ENCODE measurements at regions not wholly inside any gene's neighbourhood (a gene's known extent, or its start where the extent isn't known, plus 50 kb on each side); places are given as distances from the start of the nearest gene placed in this dataset.

DNA sequence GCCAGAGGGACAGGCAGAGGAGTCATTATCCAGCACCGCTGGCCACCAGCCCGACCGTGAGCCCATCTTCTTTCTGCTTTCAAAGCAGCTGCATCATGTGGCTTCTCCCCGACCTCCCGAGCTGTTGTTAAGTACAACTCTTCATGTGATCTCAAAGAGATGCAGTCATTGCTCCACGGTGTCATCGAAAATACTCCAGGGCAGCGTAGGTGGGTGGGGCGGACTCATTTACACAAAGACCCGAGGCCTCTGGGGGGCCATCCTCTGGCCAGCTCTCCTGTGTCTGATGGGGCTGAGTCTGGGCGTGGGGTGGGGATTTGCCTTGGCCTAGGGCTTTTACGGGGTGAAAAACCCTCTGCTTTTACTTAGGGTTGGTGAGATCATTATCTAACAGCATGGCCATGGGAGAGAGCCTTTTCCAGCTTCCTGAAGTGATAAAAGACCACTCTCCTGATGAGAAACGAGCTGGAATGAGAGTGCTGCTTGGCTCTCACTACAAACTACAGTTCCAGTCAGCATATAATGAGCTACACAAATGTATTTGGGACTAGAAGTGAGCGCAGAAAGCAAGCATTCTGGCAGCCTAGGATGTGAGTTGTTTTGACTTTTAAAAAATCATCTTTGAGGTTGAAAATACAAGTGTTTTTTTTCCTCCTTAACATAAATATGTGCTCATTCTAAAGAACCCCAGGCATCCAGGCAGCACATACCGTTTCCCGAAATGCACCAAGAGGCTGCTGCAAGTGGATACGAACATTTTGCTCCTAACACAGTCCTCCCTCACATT is 165.0 kb downstream of the RHOU start:
- TF ChIP-seq, protein P1, sequence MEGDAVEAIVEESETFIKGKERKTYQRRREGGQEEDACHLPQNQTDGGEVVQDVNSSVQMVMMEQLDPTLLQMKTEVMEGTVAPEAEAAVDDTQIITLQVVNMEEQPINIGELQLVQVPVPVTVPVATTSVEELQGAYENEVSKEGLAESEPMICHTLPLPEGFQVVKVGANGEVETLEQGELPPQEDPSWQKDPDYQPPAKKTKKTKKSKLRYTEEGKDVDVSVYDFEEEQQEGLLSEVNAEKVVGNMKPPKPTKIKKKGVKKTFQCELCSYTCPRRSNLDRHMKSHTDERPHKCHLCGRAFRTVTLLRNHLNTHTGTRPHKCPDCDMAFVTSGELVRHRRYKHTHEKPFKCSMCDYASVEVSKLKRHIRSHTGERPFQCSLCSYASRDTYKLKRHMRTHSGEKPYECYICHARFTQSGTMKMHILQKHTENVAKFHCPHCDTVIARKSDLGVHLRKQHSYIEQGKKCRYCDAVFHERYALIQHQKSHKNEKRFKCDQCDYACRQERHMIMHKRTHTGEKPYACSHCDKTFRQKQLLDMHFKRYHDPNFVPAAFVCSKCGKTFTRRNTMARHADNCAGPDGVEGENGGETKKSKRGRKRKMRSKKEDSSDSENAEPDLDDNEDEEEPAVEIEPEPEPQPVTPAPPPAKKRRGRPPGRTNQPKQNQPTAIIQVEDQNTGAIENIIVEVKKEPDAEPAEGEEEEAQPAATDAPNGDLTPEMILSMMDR (IDR thresholded peaks at IDR 0.05) = no peak
- no peak for TF ChIP-seq POLR2A (IDR thresholded peaks at IDR 0.05)

Measured in Peyer's patch (tissue), 4 donors.